IMR-90 (cell line): ENCODE measurements at regions not wholly inside any gene's neighbourhood (a gene's known extent, or its start where the extent isn't known, plus 50 kb on each side); places are given as distances from the start of the nearest gene placed in this dataset.
A peak's percentile ranks its signal among the peaks of the same experiment; 100 is the strongest.

ENCODE experiments used
- ATAC-seq: fragments of 200-7000 bp; cut with Tn5 transposase; 2 replicates; pipeline ENCODE4 v1.9.1; 2020; ENCODE audit warnings: low read depth, mild to moderate bottlenecking, moderate library complexity
- BruUV-seq: library from RNA; stranded (reverse); fragments of 400-500 nt; replicated peaks from 2 replicates; lab custom pipeline; 2021; lab: Mats Ljungman, UMichigan
- CTCF ChIA-PET: fragments of 300-600 bp; formaldehyde crosslinking; extraction: SDS; loops from one replicate; lab custom pipeline; 2021; ENCODE audit warnings: antibody characterized with exemption; lab: Yijun Ruan, JAX
- POLR2A ChIA-PET: fragments of 300-600 bp; sonication (Branson Sonifier 250); formaldehyde crosslinking; loops from one replicate; lab custom pipeline; 2022; ENCODE audit warnings: antibody characterized with exemption; ENCODE audit not compliant: unreplicated experiment; lab: Charles Lee
- DNase-seq: peaks from one replicate; pipeline ENCODE4 v3.0.0; 2013
- H2AFZ ChIP-seq: replicated peaks from 2 replicates; pipeline ENCODE3; 2013; ENCODE audit warnings: low read length, mild to moderate bottlenecking; ENCODE audit not compliant: poor library complexity
- H2AK5ac ChIP-seq: 2 replicates; pipeline ENCODE4 v1.6.1; 2013; ENCODE audit warnings: low read depth, low read length, inconsistent platforms
- H2AK9ac ChIP-seq: replicated peaks from 2 replicates; pipeline ENCODE3; 2013; ENCODE audit warnings: mild to moderate bottlenecking, low read depth, low read length, moderate library complexity; ENCODE audit not compliant: poor library complexity
- H2BK120ac ChIP-seq: 2 replicates; pipeline ENCODE4 v1.6.1; 2013; ENCODE audit warnings: low read depth, low read length, inconsistent platforms
- H2BK15ac ChIP-seq: 3 replicates; pipeline ENCODE4 v1.6.1; 2013; ENCODE audit warnings: low read depth, low read length, inconsistent platforms
- H2BK20ac ChIP-seq: 2 replicates; pipeline ENCODE4 v1.6.1; 2013; ENCODE audit warnings: low read depth, mild to moderate bottlenecking, inconsistent platforms, low read length, moderate library complexity
- H2BK5ac ChIP-seq: 2 replicates; pipeline ENCODE4 v1.6.1; 2013; ENCODE audit warnings: mild to moderate bottlenecking, low read depth, low read length, inconsistent platforms; ENCODE audit not compliant: poor library complexity, severe bottlenecking
- H3K14ac ChIP-seq: replicated peaks from 2 replicates; pipeline ENCODE4 v1.6.1; 2013; ENCODE audit warnings: low read depth, low read length, inconsistent platforms
- H3K18ac ChIP-seq: 2 replicates; pipeline ENCODE4 v1.6.1; 2013; ENCODE audit warnings: low read depth, low read length, control low read depth
- H3K23ac ChIP-seq: 2 replicates; pipeline ENCODE4 v1.6.1; 2013; ENCODE audit warnings: low read depth, low read length, inconsistent platforms
- H3K27ac ChIP-seq: 2 replicates; pipeline ENCODE4 v1.5.1; 2013; ENCODE audit warnings: mild to moderate bottlenecking, control low read depth, low read length; ENCODE audit not compliant: insufficient read depth
- H3K27me3 ChIP-seq: 2 replicates; pipeline ENCODE4 v1.6.1; 2013; ENCODE audit warnings: low read length; ENCODE audit not compliant: control insufficient read depth, insufficient read depth
- H3K36me3 ChIP-seq: 2 replicates; pipeline ENCODE4 v1.6.1; 2013; ENCODE audit warnings: low read length, mixed read lengths; ENCODE audit not compliant: control insufficient read depth, insufficient read depth
- H3K4ac ChIP-seq: 2 replicates; pipeline ENCODE4 v1.6.1; 2013; ENCODE audit warnings: low read depth, low read length, inconsistent platforms
- H3K4me1 ChIP-seq: 2 replicates; pipeline ENCODE4 v1.6.1; 2013; ENCODE audit warnings: low read length, mixed read lengths; ENCODE audit not compliant: control insufficient read depth, insufficient read depth
- H3K4me2 ChIP-seq: 2 replicates; pipeline ENCODE4 v1.6.1; 2013; ENCODE audit warnings: low read depth, mild to moderate bottlenecking, control low read depth, low read length, moderate library complexity
- H3K4me3 ChIP-seq: 2 replicates; pipeline ENCODE4 v1.5.1; 2013; ENCODE audit warnings: low read depth, mild to moderate bottlenecking, control low read depth, low read length, moderate library complexity; ENCODE audit not compliant: insufficient read depth
- H3K56ac ChIP-seq: 2 replicates; pipeline ENCODE4 v1.6.1; 2013; ENCODE audit warnings: low read length, inconsistent platforms; ENCODE audit not compliant: insufficient read depth; ENCODE audit errors: extremely low read depth
- H3K79me1 ChIP-seq, 2 experiments: 2 replicates each; pipeline ENCODE4 v1.6.1; 2013; ENCODE audit warnings: low read length in 2 of 2, inconsistent platforms in 1 of 2, low read depth in 1 of 2
- H3K9ac ChIP-seq: 2 replicates; pipeline ENCODE4 v1.6.1; 2013; ENCODE audit warnings: low read depth, low read length, control low read depth
- H3K9me1 ChIP-seq: 2 replicates; pipeline ENCODE4 v1.6.1; 2013; ENCODE audit warnings: low read length, inconsistent platforms; ENCODE audit not compliant: insufficient read depth
- H3K9me3 ChIP-seq: 2 replicates; pipeline ENCODE4 v1.6.1; 2013; ENCODE audit warnings: low read length; ENCODE audit not compliant: control insufficient read depth, insufficient read depth
- H4K20me1 ChIP-seq: 2 replicates; pipeline ENCODE4 v1.6.1; 2013; ENCODE audit warnings: low read length, inconsistent platforms; ENCODE audit not compliant: insufficient read depth
- H4K5ac ChIP-seq: 2 replicates; pipeline ENCODE4 v1.6.1; 2013; ENCODE audit warnings: mild to moderate bottlenecking, low read depth, low read length, control low read depth
- H4K8ac ChIP-seq, 2 experiments: 2 replicates each; pipeline ENCODE4 v1.6.1; 2013; ENCODE audit warnings: low read depth in 2 of 2, low read length in 2 of 2, control low read depth in 1 of 2, inconsistent platforms in 1 of 2
- H4K91ac ChIP-seq: 2 replicates; pipeline ENCODE4 v1.6.1; 2013; ENCODE audit warnings: low read depth, low read length, inconsistent platforms; ENCODE audit not compliant: insufficient read depth
- BHLHE40 ChIP-seq: fragments of 150-350 bp; IDR thresholded peaks from 2 replicates; pipeline ENCODE4 v1.6.1; 2016; ENCODE audit warnings: mild to moderate bottlenecking, low read depth, low read length
- CEBPB ChIP-seq: IDR thresholded peaks from 2 replicates; pipeline ENCODE4 v1.6.1; 2012; ENCODE audit warnings: low read depth, low read length, improper control_type of control experiment
- CHD1 ChIP-seq: IDR thresholded peaks from 2 replicates; pipeline ENCODE4 v1.6.1; 2012; ENCODE audit warnings: low read depth, low read length, improper control_type of control experiment
- CTCF ChIP-seq: conservative IDR thresholded peaks from 2 replicates; pipeline ENCODE4 v1.5.1; 2012; ENCODE audit warnings: mild to moderate bottlenecking, low read depth, low read length, improper control_type of control experiment
- ELK1 ChIP-seq: fragments of 150-350 bp; IDR thresholded peaks from 2 replicates; pipeline ENCODE4 v1.6.1; 2016; ENCODE audit warnings: low read depth, mild to moderate bottlenecking, low read length, moderate library complexity, borderline replicate concordance
- FOS ChIP-seq: fragments of 150-350 bp; IDR thresholded peaks from 2 replicates; pipeline ENCODE4 v1.6.1; 2016; ENCODE audit warnings: low read depth, low read length
- MAFK ChIP-seq: IDR thresholded peaks from 2 replicates; pipeline ENCODE4 v1.6.1; 2012; ENCODE audit warnings: low read depth, low read length, improper control_type of control experiment
- MXI1 ChIP-seq: IDR thresholded peaks from 2 replicates; pipeline ENCODE4 v1.6.1; 2012; ENCODE audit warnings: low read depth, mild to moderate bottlenecking, low read length, moderate library complexity, borderline replicate concordance
- NFE2L2 ChIP-seq: fragments of 150-350 bp; IDR thresholded peaks from 2 replicates; pipeline ENCODE4 v1.6.1; 2016; ENCODE audit warnings: low read depth, mild to moderate bottlenecking, low read length
- POLR2A ChIP-seq: IDR thresholded peaks from 2 replicates; pipeline ENCODE4 v1.6.1; 2012; ENCODE audit warnings: mild to moderate bottlenecking, low read depth, low read length
- RAD21 ChIP-seq: IDR thresholded peaks from 2 replicates; pipeline ENCODE4 v1.6.1; 2012; ENCODE audit warnings: low read length, improper control_type of control experiment
- RCOR1 ChIP-seq: IDR thresholded peaks from 2 replicates; pipeline ENCODE4 v1.6.1; 2012; ENCODE audit warnings: mild to moderate bottlenecking, low read length, improper control_type of control experiment; ENCODE audit not compliant: insufficient replicate concordance
- RFX5 ChIP-seq: IDR thresholded peaks from 2 replicates; pipeline ENCODE4 v1.8.0; 2012; ENCODE audit warnings: low read depth, mild to moderate bottlenecking, low read length, moderate library complexity
- SMC3 ChIP-seq: fragments of 150-350 bp; IDR thresholded peaks from 2 replicates; pipeline ENCODE4 v1.6.1; 2016; ENCODE audit warnings: low read depth, mild to moderate bottlenecking, antibody characterized with exemption, low read length, moderate library complexity
- USF2 ChIP-seq: fragments of 150-350 bp; IDR thresholded peaks from 2 replicates; pipeline ENCODE4 v1.6.1; 2017; ENCODE audit warnings: mild to moderate bottlenecking, antibody characterized with exemption, low read length, low read depth
- WGBS, 2 experiments: methylation state at CpG; one replicate each; pipeline versions ENCODE4 v1.1.5 to v1.1.7; 2013; ENCODE audit warnings: missing lambda C conversion rate in 2 of 2; ENCODE audit not compliant: insufficient read length in 1 of 2; ENCODE audit errors: extremely low coverage in 2 of 2; 5-methylcytosine and 5-hydroxymethylcytosine counted together
- dilution Hi-C: fragments of 300-500 bp; cut with HindIII; formaldehyde crosslinking; loops from one replicate; pipeline ENCODE4 v1.14.3; 2018; ENCODE audit warnings: low sequenced_read_pairs; ENCODE audit not compliant: unreplicated experiment
- in situ Hi-C: fragments of 300-500 bp; cut with MboI; formaldehyde crosslinking; loops from 3 replicates; pipeline ENCODE4 v1.14.3; 2019; ENCODE audit warnings: low sequenced_read_pairs, inconsistent platforms, mixed read lengths
- intact Hi-C: fragments of 100-400 bp; cut with micrococcal nuclease; formaldehyde crosslinking; loops from 2 replicates; pipeline ENCODE4 v1.10.0; 2022

DNA sequence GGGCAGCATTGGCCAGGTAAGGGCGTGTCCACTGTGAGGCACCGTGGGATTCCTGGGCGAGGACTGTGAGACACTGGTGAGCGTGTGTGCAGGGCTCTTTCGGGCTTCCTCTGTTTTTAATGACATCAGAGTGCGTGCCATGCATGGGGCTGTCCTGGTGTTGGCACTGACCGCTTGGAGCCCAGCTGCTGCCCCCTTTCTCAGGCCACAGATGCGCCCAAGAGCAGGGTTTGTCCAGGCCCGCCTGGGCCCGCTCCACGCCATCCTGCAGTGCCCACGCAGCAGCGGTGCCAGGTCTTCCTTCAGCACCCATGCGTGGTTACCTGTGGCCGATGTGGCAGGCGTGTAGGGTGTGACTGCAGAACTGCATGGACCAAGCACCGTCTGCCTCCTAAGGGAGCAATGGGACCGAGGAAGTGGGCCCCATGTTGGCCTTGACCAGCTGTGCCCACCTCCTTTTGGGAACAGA, 72.3 kb upstream of the SEPTIN5 start:
- 63% methylated on average over 10 of the region's 18 CpGs; no CpG with 5 or more reads in 1 of the 2 experiments for WGBS, 2 experiments
- CTCF ChIA-PET: no interaction called here

More for the DNA sequence above, 72.3 kb upstream of the SEPTIN5 start:
- H3K9me1 ChIP-seq: no peaks in the 10 kb centered on the region
- TF ChIP-seq CEBPB (no peak), BHLHE40 (no peak), MAFK (no peak), ELK1 (no peak), MXI1 (no peak), RFX5 (no peak), FOS (no peak), SMC3 (no peak), USF2 (no peak), NFE2L2 (no peak), RAD21 (no peak), CHD1 (no peak), CTCF (no peak), RCOR1 (no peak), POLR2A (no peak)
- H3K18ac ChIP-seq: no peak overlapping the region
- H3K36me3 ChIP-seq: no peaks in the 10 kb centered on the region
- ATAC-seq (no peak), DNase-seq (no peak)
- no peak overlapping the region for H3K9ac ChIP-seq
- H2BK120ac ChIP-seq: no peak overlapping the region
- 0 out of 2 replicates have a peak, but pooled peaks cover 4% of the 10 kb centered on the region for H3K9me3 ChIP-seq
- no peak overlapping the region for H4K8ac ChIP-seq
- H3K4me1 ChIP-seq: no peaks in the 10 kb centered on the region
- H3K27ac ChIP-seq: no peak overlapping the region
- no peak overlapping the region for H2BK15ac ChIP-seq
- peak overlapping the region; percentile 47 for H2AFZ ChIP-seq
- dilution Hi-C loops (no loop called here), intact Hi-C loops (no loop called here), in situ Hi-C loops (no loop called here)
- no TSS peak for BruUV-seq
- no peak overlapping the region for H3K14ac ChIP-seq
- no peak overlapping the region for H4K91ac ChIP-seq
- H3K4ac ChIP-seq: no peak overlapping the region
- no peaks in the 10 kb centered on the region for H4K20me1 ChIP-seq
- no peak overlapping the region for H3K56ac ChIP-seq
- no peak overlapping the region for H3K23ac ChIP-seq
- H2BK20ac ChIP-seq: no peak overlapping the region
- H4K5ac ChIP-seq: no peak overlapping the region
- H2AK9ac ChIP-seq: no peak overlapping the region
- H3K27me3 ChIP-seq: peaks cover 35% of the 10 kb centered on the region
- no peak overlapping the region for H2AK5ac ChIP-seq
- POLR2A ChIA-PET: no interaction called here
- H3K4me2 ChIP-seq: no peak overlapping the region
- no peak overlapping the region for H2BK5ac ChIP-seq
- H3K4me3 ChIP-seq: no peak overlapping the region
- no peaks in the 10 kb centered on the region for H3K79me1 ChIP-seq
